IMR-90 (cell line): ENCODE measurements at regions not wholly inside any gene's neighbourhood (a gene's known extent, or its start where the extent isn't known, plus 50 kb on each side); places are given as distances from the start of the nearest gene placed in this dataset.

Experiments
- ATAC-seq: fragments of 200-7000 bp; cut with Tn5 transposase; 2 replicates; pipeline ENCODE4 v1.9.1; 2020; ENCODE audit warnings: low read depth, mild to moderate bottlenecking, moderate library complexity
- BruUV-seq: library from RNA; stranded (reverse); fragments of 400-500 nt; replicated peaks from 2 replicates; lab custom pipeline; 2021; lab: Mats Ljungman, UMichigan
- CTCF ChIA-PET: fragments of 300-600 bp; formaldehyde crosslinking; extraction: SDS; loops from one replicate; lab custom pipeline; 2021; ENCODE audit warnings: antibody characterized with exemption; lab: Yijun Ruan, JAX
- POLR2A ChIA-PET: fragments of 300-600 bp; sonication (Branson Sonifier 250); formaldehyde crosslinking; loops from one replicate; lab custom pipeline; 2022; ENCODE audit warnings: antibody characterized with exemption; ENCODE audit not compliant: unreplicated experiment; lab: Charles Lee
- DNase-seq: peaks from one replicate; pipeline ENCODE4 v3.0.0; 2013
- H2AFZ ChIP-seq: replicated peaks from 2 replicates; pipeline ENCODE3; 2013; ENCODE audit warnings: low read length, mild to moderate bottlenecking; ENCODE audit not compliant: poor library complexity
- H2AK5ac ChIP-seq: 2 replicates; pipeline ENCODE4 v1.6.1; 2013; ENCODE audit warnings: low read depth, low read length, inconsistent platforms
- H2AK9ac ChIP-seq: replicated peaks from 2 replicates; pipeline ENCODE3; 2013; ENCODE audit warnings: mild to moderate bottlenecking, low read depth, low read length, moderate library complexity; ENCODE audit not compliant: poor library complexity
- H2BK120ac ChIP-seq: 2 replicates; pipeline ENCODE4 v1.6.1; 2013; ENCODE audit warnings: low read depth, low read length, inconsistent platforms
- H2BK15ac ChIP-seq: 3 replicates; pipeline ENCODE4 v1.6.1; 2013; ENCODE audit warnings: low read depth, low read length, inconsistent platforms
- H2BK20ac ChIP-seq: 2 replicates; pipeline ENCODE4 v1.6.1; 2013; ENCODE audit warnings: low read depth, mild to moderate bottlenecking, inconsistent platforms, low read length, moderate library complexity
- H2BK5ac ChIP-seq: 2 replicates; pipeline ENCODE4 v1.6.1; 2013; ENCODE audit warnings: mild to moderate bottlenecking, low read depth, low read length, inconsistent platforms; ENCODE audit not compliant: poor library complexity, severe bottlenecking
- H3K14ac ChIP-seq: replicated peaks from 2 replicates; pipeline ENCODE4 v1.6.1; 2013; ENCODE audit warnings: low read depth, low read length, inconsistent platforms
- H3K18ac ChIP-seq: 2 replicates; pipeline ENCODE4 v1.6.1; 2013; ENCODE audit warnings: low read depth, low read length, control low read depth
- H3K23ac ChIP-seq: 2 replicates; pipeline ENCODE4 v1.6.1; 2013; ENCODE audit warnings: low read depth, low read length, inconsistent platforms
- H3K27ac ChIP-seq: 2 replicates; pipeline ENCODE4 v1.5.1; 2013; ENCODE audit warnings: mild to moderate bottlenecking, control low read depth, low read length; ENCODE audit not compliant: insufficient read depth
- H3K27me3 ChIP-seq: 2 replicates; pipeline ENCODE4 v1.6.1; 2013; ENCODE audit warnings: low read length; ENCODE audit not compliant: control insufficient read depth, insufficient read depth
- H3K36me3 ChIP-seq: 2 replicates; pipeline ENCODE4 v1.6.1; 2013; ENCODE audit warnings: low read length, mixed read lengths; ENCODE audit not compliant: control insufficient read depth, insufficient read depth
- H3K4ac ChIP-seq: 2 replicates; pipeline ENCODE4 v1.6.1; 2013; ENCODE audit warnings: low read depth, low read length, inconsistent platforms
- H3K4me1 ChIP-seq: 2 replicates; pipeline ENCODE4 v1.6.1; 2013; ENCODE audit warnings: low read length, mixed read lengths; ENCODE audit not compliant: control insufficient read depth, insufficient read depth
- H3K4me2 ChIP-seq: 2 replicates; pipeline ENCODE4 v1.6.1; 2013; ENCODE audit warnings: low read depth, mild to moderate bottlenecking, control low read depth, low read length, moderate library complexity
- H3K4me3 ChIP-seq: 2 replicates; pipeline ENCODE4 v1.5.1; 2013; ENCODE audit warnings: low read depth, mild to moderate bottlenecking, control low read depth, low read length, moderate library complexity; ENCODE audit not compliant: insufficient read depth
- H3K56ac ChIP-seq: 2 replicates; pipeline ENCODE4 v1.6.1; 2013; ENCODE audit warnings: low read length, inconsistent platforms; ENCODE audit not compliant: insufficient read depth; ENCODE audit errors: extremely low read depth
- H3K79me1 ChIP-seq, 2 experiments: 2 replicates each; pipeline ENCODE4 v1.6.1; 2013; ENCODE audit warnings: low read length in 2 of 2, inconsistent platforms in 1 of 2, low read depth in 1 of 2
- H3K9ac ChIP-seq: 2 replicates; pipeline ENCODE4 v1.6.1; 2013; ENCODE audit warnings: low read depth, low read length, control low read depth
- H3K9me1 ChIP-seq: 2 replicates; pipeline ENCODE4 v1.6.1; 2013; ENCODE audit warnings: low read length, inconsistent platforms; ENCODE audit not compliant: insufficient read depth
- H3K9me3 ChIP-seq: 2 replicates; pipeline ENCODE4 v1.6.1; 2013; ENCODE audit warnings: low read length; ENCODE audit not compliant: control insufficient read depth, insufficient read depth
- H4K20me1 ChIP-seq: 2 replicates; pipeline ENCODE4 v1.6.1; 2013; ENCODE audit warnings: low read length, inconsistent platforms; ENCODE audit not compliant: insufficient read depth
- H4K5ac ChIP-seq: 2 replicates; pipeline ENCODE4 v1.6.1; 2013; ENCODE audit warnings: mild to moderate bottlenecking, low read depth, low read length, control low read depth
- H4K8ac ChIP-seq, 2 experiments: 2 replicates each; pipeline ENCODE4 v1.6.1; 2013; ENCODE audit warnings: low read depth in 2 of 2, low read length in 2 of 2, control low read depth in 1 of 2, inconsistent platforms in 1 of 2
- H4K91ac ChIP-seq: 2 replicates; pipeline ENCODE4 v1.6.1; 2013; ENCODE audit warnings: low read depth, low read length, inconsistent platforms; ENCODE audit not compliant: insufficient read depth
- BHLHE40 ChIP-seq: fragments of 150-350 bp; IDR thresholded peaks from 2 replicates; pipeline ENCODE4 v1.6.1; 2016; ENCODE audit warnings: mild to moderate bottlenecking, low read depth, low read length
- CEBPB ChIP-seq: IDR thresholded peaks from 2 replicates; pipeline ENCODE4 v1.6.1; 2012; ENCODE audit warnings: low read depth, low read length, improper control_type of control experiment
- CHD1 ChIP-seq: IDR thresholded peaks from 2 replicates; pipeline ENCODE4 v1.6.1; 2012; ENCODE audit warnings: low read depth, low read length, improper control_type of control experiment
- FOS ChIP-seq: fragments of 150-350 bp; IDR thresholded peaks from 2 replicates; pipeline ENCODE4 v1.6.1; 2016; ENCODE audit warnings: low read depth, low read length
- MAFK ChIP-seq: IDR thresholded peaks from 2 replicates; pipeline ENCODE4 v1.6.1; 2012; ENCODE audit warnings: low read depth, low read length, improper control_type of control experiment
- MAZ ChIP-seq: IDR thresholded peaks from 2 replicates; pipeline ENCODE4 v1.6.1; 2012; ENCODE audit warnings: low read depth, mild to moderate bottlenecking, low read length, improper control_type of control experiment, moderate library complexity, borderline replicate concordance
- MXI1 ChIP-seq: IDR thresholded peaks from 2 replicates; pipeline ENCODE4 v1.6.1; 2012; ENCODE audit warnings: low read depth, mild to moderate bottlenecking, low read length, moderate library complexity, borderline replicate concordance
- NFE2L2 ChIP-seq: fragments of 150-350 bp; IDR thresholded peaks from 2 replicates; pipeline ENCODE4 v1.6.1; 2016; ENCODE audit warnings: low read depth, mild to moderate bottlenecking, low read length
- RAD21 ChIP-seq: IDR thresholded peaks from 2 replicates; pipeline ENCODE4 v1.6.1; 2012; ENCODE audit warnings: low read length, improper control_type of control experiment
- RCOR1 ChIP-seq: IDR thresholded peaks from 2 replicates; pipeline ENCODE4 v1.6.1; 2012; ENCODE audit warnings: mild to moderate bottlenecking, low read length, improper control_type of control experiment; ENCODE audit not compliant: insufficient replicate concordance
- RFX5 ChIP-seq: IDR thresholded peaks from 2 replicates; pipeline ENCODE4 v1.8.0; 2012; ENCODE audit warnings: low read depth, mild to moderate bottlenecking, low read length, moderate library complexity
- SMC3 ChIP-seq: fragments of 150-350 bp; IDR thresholded peaks from 2 replicates; pipeline ENCODE4 v1.6.1; 2016; ENCODE audit warnings: low read depth, mild to moderate bottlenecking, antibody characterized with exemption, low read length, moderate library complexity
- WGBS, 2 experiments: methylation state at CpG; one replicate each; pipeline versions ENCODE4 v1.1.5 to v1.1.7; 2013; ENCODE audit warnings: missing lambda C conversion rate in 2 of 2; ENCODE audit not compliant: insufficient read length in 1 of 2; ENCODE audit errors: extremely low coverage in 2 of 2; 5-methylcytosine and 5-hydroxymethylcytosine counted together
- dilution Hi-C: fragments of 300-500 bp; cut with HindIII; formaldehyde crosslinking; loops from one replicate; pipeline ENCODE4 v1.14.3; 2018; ENCODE audit warnings: low sequenced_read_pairs; ENCODE audit not compliant: unreplicated experiment
- in situ Hi-C: fragments of 300-500 bp; cut with MboI; formaldehyde crosslinking; loops from 3 replicates; pipeline ENCODE4 v1.14.3; 2019; ENCODE audit warnings: low sequenced_read_pairs, inconsistent platforms, mixed read lengths
- intact Hi-C: fragments of 100-400 bp; cut with micrococcal nuclease; formaldehyde crosslinking; loops from 2 replicates; pipeline ENCODE4 v1.10.0; 2022
- TF ChIP-seq, protein P1 (sequence below): fragments of 150-350 bp; IDR thresholded peaks from 2 replicates; pipeline ENCODE4 v1.6.1; 2016; ENCODE audit warnings: low read depth, mild to moderate bottlenecking, low read length, moderate library complexity, borderline replicate concordance
- TF ChIP-seq, protein P2 (sequence below): conservative IDR thresholded peaks from 2 replicates; pipeline ENCODE4 v1.5.1; 2012; ENCODE audit warnings: mild to moderate bottlenecking, low read depth, low read length, improper control_type of control experiment
- TF ChIP-seq, protein P3 (sequence below): fragments of 150-350 bp; IDR thresholded peaks from 2 replicates; pipeline ENCODE4 v1.6.1; 2017; ENCODE audit warnings: mild to moderate bottlenecking, antibody characterized with exemption, low read length, low read depth

DNA sequence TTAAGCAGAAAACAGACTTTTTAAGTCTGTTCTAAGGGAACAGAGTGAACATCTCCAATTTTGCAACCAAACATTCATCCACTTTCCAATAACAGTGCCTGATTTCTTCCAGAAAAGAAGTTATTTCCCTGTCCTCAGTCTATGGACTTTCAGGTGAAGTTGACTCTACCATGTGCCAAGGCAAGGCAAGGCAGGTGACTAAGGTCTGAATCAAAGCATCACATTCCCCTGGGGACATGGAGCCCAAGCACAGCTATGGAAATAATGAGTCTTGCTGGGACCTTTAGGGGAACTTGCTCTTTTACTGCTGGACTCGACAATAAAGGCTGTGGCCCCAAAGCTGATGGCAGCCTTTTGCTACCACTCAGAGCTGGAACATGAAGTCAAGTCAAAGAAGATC, 182.2 kb downstream of the FGFR2 start:
- ATAC-seq = no peak
- Histone ChIP-seq H2BK20ac (no peak overlapping the region), H2AFZ (no peak overlapping the region), H3K4ac (no peak overlapping the region), H3K18ac (no peak overlapping the region), H3K9ac (no peak overlapping the region), H3K9me3 (peaks cover 27% of the 10 kb centered on the region), H2BK120ac (no peak overlapping the region), H3K27me3 (no peaks in the 10 kb centered on the region), H4K8ac (no peak overlapping the region), H2AK5ac (no peak overlapping the region), H2BK15ac (no peak overlapping the region), H3K4me3 (no peak overlapping the region), H3K4me2 (no peak overlapping the region), H3K14ac (no peak overlapping the region), H3K23ac (no peak overlapping the region), H2BK5ac (no peak overlapping the region), H3K4me1 (no peaks in the 10 kb centered on the region), H4K5ac (no peak overlapping the region), H4K20me1 (no peaks in the 10 kb centered on the region), H3K79me1 (no peaks in the 10 kb centered on the region), H3K56ac (no peak overlapping the region), H2AK9ac (no peak overlapping the region), H3K9me1 (no peaks in the 10 kb centered on the region), H3K27ac (no peak overlapping the region), H4K91ac (no peak overlapping the region), H3K36me3 (no peaks in the 10 kb centered on the region)
- dilution Hi-C loops (no loop called here), in situ Hi-C loops (no loop called here), intact Hi-C loops (no loop called here)
- CTCF ChIA-PET = no interaction called here
- TF ChIP-seq, protein P1, sequence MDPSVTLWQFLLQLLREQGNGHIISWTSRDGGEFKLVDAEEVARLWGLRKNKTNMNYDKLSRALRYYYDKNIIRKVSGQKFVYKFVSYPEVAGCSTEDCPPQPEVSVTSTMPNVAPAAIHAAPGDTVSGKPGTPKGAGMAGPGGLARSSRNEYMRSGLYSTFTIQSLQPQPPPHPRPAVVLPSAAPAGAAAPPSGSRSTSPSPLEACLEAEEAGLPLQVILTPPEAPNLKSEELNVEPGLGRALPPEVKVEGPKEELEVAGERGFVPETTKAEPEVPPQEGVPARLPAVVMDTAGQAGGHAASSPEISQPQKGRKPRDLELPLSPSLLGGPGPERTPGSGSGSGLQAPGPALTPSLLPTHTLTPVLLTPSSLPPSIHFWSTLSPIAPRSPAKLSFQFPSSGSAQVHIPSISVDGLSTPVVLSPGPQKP = no peak
- TF ChIP-seq BHLHE40 = no peak
- no peak for TF ChIP-seq MAZ
- TF ChIP-seq MXI1 = no peak
- no peak for TF ChIP-seq NFE2L2
- no peak for TF ChIP-seq SMC3
- TF ChIP-seq, protein P2, sequence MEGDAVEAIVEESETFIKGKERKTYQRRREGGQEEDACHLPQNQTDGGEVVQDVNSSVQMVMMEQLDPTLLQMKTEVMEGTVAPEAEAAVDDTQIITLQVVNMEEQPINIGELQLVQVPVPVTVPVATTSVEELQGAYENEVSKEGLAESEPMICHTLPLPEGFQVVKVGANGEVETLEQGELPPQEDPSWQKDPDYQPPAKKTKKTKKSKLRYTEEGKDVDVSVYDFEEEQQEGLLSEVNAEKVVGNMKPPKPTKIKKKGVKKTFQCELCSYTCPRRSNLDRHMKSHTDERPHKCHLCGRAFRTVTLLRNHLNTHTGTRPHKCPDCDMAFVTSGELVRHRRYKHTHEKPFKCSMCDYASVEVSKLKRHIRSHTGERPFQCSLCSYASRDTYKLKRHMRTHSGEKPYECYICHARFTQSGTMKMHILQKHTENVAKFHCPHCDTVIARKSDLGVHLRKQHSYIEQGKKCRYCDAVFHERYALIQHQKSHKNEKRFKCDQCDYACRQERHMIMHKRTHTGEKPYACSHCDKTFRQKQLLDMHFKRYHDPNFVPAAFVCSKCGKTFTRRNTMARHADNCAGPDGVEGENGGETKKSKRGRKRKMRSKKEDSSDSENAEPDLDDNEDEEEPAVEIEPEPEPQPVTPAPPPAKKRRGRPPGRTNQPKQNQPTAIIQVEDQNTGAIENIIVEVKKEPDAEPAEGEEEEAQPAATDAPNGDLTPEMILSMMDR = no peak
- TF ChIP-seq CHD1 = no peak
- TF ChIP-seq, protein P3, sequence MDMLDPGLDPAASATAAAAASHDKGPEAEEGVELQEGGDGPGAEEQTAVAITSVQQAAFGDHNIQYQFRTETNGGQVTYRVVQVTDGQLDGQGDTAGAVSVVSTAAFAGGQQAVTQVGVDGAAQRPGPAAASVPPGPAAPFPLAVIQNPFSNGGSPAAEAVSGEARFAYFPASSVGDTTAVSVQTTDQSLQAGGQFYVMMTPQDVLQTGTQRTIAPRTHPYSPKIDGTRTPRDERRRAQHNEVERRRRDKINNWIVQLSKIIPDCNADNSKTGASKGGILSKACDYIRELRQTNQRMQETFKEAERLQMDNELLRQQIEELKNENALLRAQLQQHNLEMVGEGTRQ = no peak
- TF ChIP-seq MAFK = no peak
- TF ChIP-seq CEBPB = no peak
- TF ChIP-seq FOS = no peak
- TF ChIP-seq RFX5 = no peak
- no peak for TF ChIP-seq RCOR1
- TF ChIP-seq RAD21 = no peak
- WGBS, 2 experiments = 33% methylated on average over 1 of the region's 1 CpG; no CpG with 5 or more reads in 1 of the 2 experiments
- BruUV-seq = no TSS peak
- DNase-seq = no peak
- POLR2A ChIA-PET = no interaction called here
